ENCODE measurements at regions not wholly inside any gene's neighbourhood (a gene's known extent, or its start where the extent isn't known, plus 50 kb on each side); places are given as distances from the start of the nearest gene placed in this dataset.

DNA sequence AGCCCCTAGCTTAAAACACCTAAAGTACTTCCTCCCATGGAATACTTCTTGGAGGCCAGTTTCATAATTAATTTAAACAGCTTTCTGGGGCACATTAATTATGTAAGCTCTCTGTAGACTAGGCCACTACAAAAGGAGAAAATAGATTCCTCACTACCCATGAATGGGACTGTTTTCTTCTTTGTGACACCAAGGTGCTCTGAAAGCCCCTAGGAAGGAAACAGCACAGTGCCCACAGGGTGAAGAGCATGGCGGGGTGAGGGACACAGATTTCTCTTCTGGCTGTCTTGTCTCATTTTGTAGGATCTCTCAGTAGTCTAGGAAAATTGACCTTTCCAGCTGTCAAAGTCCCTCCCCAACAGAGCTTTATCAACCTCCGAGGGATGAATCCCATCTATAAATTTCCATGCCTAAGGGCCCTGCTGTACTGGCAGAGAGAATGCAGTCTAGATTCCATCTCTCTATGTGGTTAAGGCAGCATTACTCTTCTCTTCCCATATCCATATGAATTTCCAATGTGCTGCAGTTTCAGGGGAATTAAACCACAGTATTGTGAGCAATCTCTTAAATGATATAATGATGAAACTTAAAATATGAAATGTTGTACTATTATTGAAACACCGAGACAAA, 183.6 kb upstream of the GRIP1 start:
- Histone ChIP-seq H2AFZ (ENCODE audit: low read depth, low read length) (no peak overlapping the region), H3K27me3 (ENCODE audit: control insufficient read depth in 2 of 2, insufficient read depth in 2 of 2, low read length in 2 of 2) (no peaks in the 10 kb centered on the region), H3K27ac (ENCODE audit: insufficient read depth, low read depth, low read length) (no peak overlapping the region), H3K9ac (replicated peaks; ENCODE audit: extremely low read depth, insufficient read depth, low read length) (no peak overlapping the region), H3K4me1 (ENCODE audit: control insufficient read depth, extremely low read depth, insufficient read depth, low read length) (no peaks in the 10 kb centered on the region), H3K79me2 (ENCODE audit: control insufficient read depth, insufficient read depth, low read length) (no peaks in the 10 kb centered on the region), H3K36me3 (ENCODE audit: control insufficient read depth in 2 of 2, extremely low read depth in 1 of 2, insufficient read depth in 2 of 2, low read length in 2 of 2) (no peaks in the 10 kb centered on the region), H3K4me3 (replicated peaks in 1 of 3; ENCODE audit: insufficient read depth in 1 of 3, low read depth in 1 of 3, low read length in 3 of 3) (no peak overlapping the region), H4K20me1 (replicated peaks; ENCODE audit: control insufficient read depth, extremely low read depth, insufficient read depth, low read length) (no peaks in the 10 kb centered on the region), H3K4me2 (ENCODE audit: insufficient read depth, low read length) (no peak overlapping the region), H3K9me3 (replicated peaks; ENCODE audit: control insufficient read depth, insufficient read depth, low read length) (no peaks in the 10 kb centered on the region), H3K9me1 (replicated peaks; ENCODE audit: control insufficient read depth, extremely low read depth, insufficient read depth, low read length) (no peaks in the 10 kb centered on the region)
- dilution Hi-C loops (cut with MboI; ENCODE audit: extremely low pct_ligation_motif_present, low sequenced_read_pairs): no loop called here
- DNase-seq (ENCODE audit: low read depth, low spot score) (no peak), FAIRE-seq (no peak)
- no TSS peak for BruUV-seq (replicated peaks)
- POLR2A ChIA-PET: no interaction called here
- intact Hi-C loops (cut with micrococcal nuclease): loop anchor here (5.0 kb wide), 2 partner anchors 450 to 585 kb away; no protein-coding TSS in a partner anchor
- CTCF ChIA-PET: interaction anchor here (2.0 to 2.4 kb wide), 2 partner anchors 10 to 593 kb away, joined by 4 to 6 read pairs; no protein-coding TSS in a partner anchor
- TF ChIP-seq, protein P1, sequence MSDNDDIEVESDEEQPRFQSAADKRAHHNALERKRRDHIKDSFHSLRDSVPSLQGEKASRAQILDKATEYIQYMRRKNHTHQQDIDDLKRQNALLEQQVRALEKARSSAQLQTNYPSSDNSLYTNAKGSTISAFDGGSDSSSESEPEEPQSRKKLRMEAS (IDR thresholded peaks at IDR 0.05; ENCODE audit: insufficient read depth, insufficient read length): no peak
- TF ChIP-seq POLR2A (IDR thresholded peaks at IDR 0.05; ENCODE audit: low read depth, low read length): no peak
- no peak for TF ChIP-seq EZH2 (IDR thresholded peaks at IDR 0.05; ENCODE audit: borderline replicate concordance, low read depth, low read length, severe bottlenecking)
- TF ChIP-seq GATA2 (IDR thresholded peaks at IDR 0.05; ENCODE audit: insufficient read depth, insufficient read length, low read depth, low read length): no peak
- TF ChIP-seq POLR2AphosphoS5 (IDR thresholded peaks at IDR 0.05; ENCODE audit: insufficient read depth, low read depth, low read length): no peak
- TF ChIP-seq FOS (IDR thresholded peaks at IDR 0.05; ENCODE audit: borderline replicate concordance, insufficient read depth, low read length): no peak
- no peak for TF ChIP-seq MYC (IDR thresholded peaks at IDR 0.05; ENCODE audit: low read depth, low read length)
- no peak for TF ChIP-seq CTCF (IDR thresholded peaks at IDR 0.05; ENCODE audit: extremely low read depth in 1 of 2, insufficient read depth in 1 of 2, low read depth in 1 of 2, low read length in 2 of 2)
- no peak for TF ChIP-seq JUN (IDR thresholded peaks at IDR 0.05; ENCODE audit: borderline replicate concordance, insufficient read depth, insufficient read length, low read depth)
